ENCODE measurements at regions not wholly inside any gene's neighbourhood (a gene's known extent, or its start where the extent isn't known, plus 50 kb on each side); places are given as distances from the start of the nearest gene placed in this dataset.
"Not testable (repeated sequence)": the region's sequence is repeated elsewhere in the genome, so short reads cannot be mapped to it uniquely, and the experiment has no call there.

DNA sequence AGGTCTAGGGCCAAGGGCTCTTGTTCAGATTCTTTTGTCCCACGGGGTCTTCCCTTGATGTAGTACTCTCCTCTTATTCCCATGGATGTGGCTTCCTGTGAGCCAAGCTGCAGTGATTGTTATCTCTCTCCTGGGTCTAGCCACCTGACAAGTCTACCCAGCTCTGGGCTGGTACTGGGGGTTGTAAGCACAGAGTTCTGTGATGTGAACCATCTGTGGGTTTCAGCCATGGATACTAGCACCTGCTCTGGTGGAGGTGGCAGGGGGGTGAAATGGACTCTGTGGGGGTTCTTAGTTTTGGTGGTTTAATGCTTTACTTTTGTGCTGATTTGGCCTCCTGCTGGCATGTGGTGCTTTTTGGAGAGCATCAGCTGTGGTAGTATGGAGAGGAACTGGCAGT lies 350.8 kb downstream of the DNAJB9 start:
- H3K9me3 ChIP-seq (ENCODE audit: control insufficient read depth in 2 of 2, low read length in 2 of 2) = peaks cover 2% of the 10 kb centered on the region in 2 donors
- H3K27ac ChIP-seq (ENCODE audit: low read depth in 2 of 2, low read length in 2 of 2) = no peak overlapping the region
- no peak overlapping the region for H3K9ac ChIP-seq (ENCODE audit: low read depth in 1 of 2, low read length in 2 of 2)

DNA sequence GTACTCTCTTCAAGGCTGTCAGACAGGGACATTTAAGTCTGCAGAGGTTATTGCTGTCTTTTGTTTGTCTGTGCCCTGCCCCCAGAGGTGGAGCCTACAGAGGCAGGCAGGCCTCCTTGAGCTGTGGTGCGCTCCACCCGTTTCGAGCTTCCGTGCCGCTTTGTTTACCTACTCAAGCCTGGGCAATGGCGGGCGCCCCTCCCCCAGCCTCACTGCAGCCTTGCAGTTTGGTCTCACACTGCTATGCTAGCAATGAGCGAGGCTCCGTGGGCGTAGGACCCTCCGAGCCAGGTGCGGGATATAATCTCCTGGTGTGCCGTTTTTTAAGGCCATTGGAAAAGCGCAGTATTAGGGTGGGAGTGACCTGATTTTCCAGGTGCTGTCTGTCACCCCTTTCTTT lies 373.4 kb downstream of the DNAJB9 start:
- H3K36me3 ChIP-seq (ENCODE audit: control insufficient read depth in 2 of 2, insufficient read depth in 2 of 2, low read length in 2 of 2); H3K27ac ChIP-seq (ENCODE audit: low read depth in 2 of 2, low read length in 2 of 2); H3K27me3 ChIP-seq (ENCODE audit: control insufficient read depth in 2 of 2, insufficient read depth in 2 of 2, low read length in 2 of 2); H3K4me1 ChIP-seq (ENCODE audit: control insufficient read depth in 2 of 2, insufficient read depth in 2 of 2, low read length in 2 of 2); H3K9ac ChIP-seq (ENCODE audit: low read depth in 1 of 2, low read length in 2 of 2); H3K4me3 ChIP-seq (ENCODE audit: low read length in 2 of 2); H3K9me3 ChIP-seq (ENCODE audit: control insufficient read depth in 2 of 2, low read length in 2 of 2): not testable (repeated sequence)

More for the DNA sequence above, 350.8 kb downstream of the DNAJB9 start:
- H3K4me3 ChIP-seq (ENCODE audit: low read length in 2 of 2) = no peak overlapping the region
- H3K27me3 ChIP-seq (ENCODE audit: control insufficient read depth in 2 of 2, insufficient read depth in 2 of 2, low read length in 2 of 2) = no peaks in the 10 kb centered on the region
- H3K4me1 ChIP-seq (ENCODE audit: control insufficient read depth in 2 of 2, insufficient read depth in 2 of 2, low read length in 2 of 2) = no peaks in the 10 kb centered on the region
- H3K36me3 ChIP-seq (ENCODE audit: control insufficient read depth in 2 of 2, insufficient read depth in 2 of 2, low read length in 2 of 2) = no peaks in the 10 kb centered on the region

DNA sequence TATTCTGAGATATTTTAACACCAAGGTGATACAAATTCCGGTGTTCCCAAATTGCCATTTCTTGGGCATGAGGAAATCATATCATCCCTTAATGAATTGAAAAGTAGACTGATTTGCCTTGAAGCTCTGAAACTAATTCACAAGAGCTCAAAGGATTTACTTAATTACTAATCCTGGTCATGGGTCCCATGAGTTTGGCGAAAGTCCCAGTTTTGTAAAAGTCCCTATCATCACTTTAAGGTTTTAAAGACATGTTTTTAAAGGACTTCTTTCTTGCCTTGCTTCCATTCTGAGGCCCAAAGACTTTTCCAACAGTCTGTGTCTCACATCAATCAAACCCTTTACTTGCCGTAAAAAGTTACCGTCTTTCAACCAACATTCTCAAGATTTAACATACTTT lies 377.9 kb downstream of the DNAJB9 start:
- Histone ChIP-seq H3K36me3 (ENCODE audit: control insufficient read depth in 2 of 2, insufficient read depth in 2 of 2, low read length in 2 of 2) (no peaks in the 10 kb centered on the region), H3K4me1 (ENCODE audit: control insufficient read depth in 2 of 2, insufficient read depth in 2 of 2, low read length in 2 of 2) (no peaks in the 10 kb centered on the region), H3K27ac (ENCODE audit: low read depth in 2 of 2, low read length in 2 of 2) (no peak overlapping the region), H3K9me3 (ENCODE audit: control insufficient read depth in 2 of 2, low read length in 2 of 2) (peaks cover 0 to 2% of the 10 kb centered on the region in 2 donors), H3K4me3 (ENCODE audit: low read length in 2 of 2) (no peak overlapping the region), H3K9ac (ENCODE audit: low read depth in 1 of 2, low read length in 2 of 2) (no peak overlapping the region), H3K27me3 (ENCODE audit: control insufficient read depth in 2 of 2, insufficient read depth in 2 of 2, low read length in 2 of 2) (no peaks in the 10 kb centered on the region)

DNA sequence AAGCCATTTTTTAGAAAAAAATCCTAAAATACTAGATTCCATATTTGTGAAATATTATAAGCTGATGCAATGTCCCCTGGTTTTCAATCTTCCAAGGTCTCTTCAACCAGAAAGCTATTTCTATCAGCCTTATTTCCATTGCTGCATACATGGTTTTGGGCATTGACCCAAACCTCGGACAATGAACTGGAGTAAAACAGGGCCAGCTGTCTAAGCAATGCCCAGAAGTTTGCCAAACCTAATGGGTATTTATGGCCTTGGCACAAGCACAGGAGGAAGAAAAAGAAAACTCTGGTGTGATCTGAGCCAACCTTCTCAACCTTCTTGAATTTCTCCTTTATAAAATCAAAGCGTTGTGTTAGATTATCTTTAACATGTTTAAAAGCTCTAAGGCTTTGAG lies 402.3 kb downstream of the DNAJB9 start:
- H3K4me1 ChIP-seq (ENCODE audit: control insufficient read depth in 2 of 2, insufficient read depth in 2 of 2, low read length in 2 of 2) = no peaks in the 10 kb centered on the region
- H3K27me3 ChIP-seq (ENCODE audit: control insufficient read depth in 2 of 2, insufficient read depth in 2 of 2, low read length in 2 of 2) = no peaks in the 10 kb centered on the region
- H3K4me3 ChIP-seq (ENCODE audit: low read length in 2 of 2) = no peak overlapping the region
- H3K9me3 ChIP-seq (ENCODE audit: control insufficient read depth in 2 of 2, low read length in 2 of 2) = no peaks in the 10 kb centered on the region
- H3K9ac ChIP-seq (ENCODE audit: low read depth in 1 of 2, low read length in 2 of 2) = no peak overlapping the region
- no peak overlapping the region for H3K27ac ChIP-seq (ENCODE audit: low read depth in 2 of 2, low read length in 2 of 2)
- no peaks in the 10 kb centered on the region for H3K36me3 ChIP-seq (ENCODE audit: control insufficient read depth in 2 of 2, insufficient read depth in 2 of 2, low read length in 2 of 2)

DNA sequence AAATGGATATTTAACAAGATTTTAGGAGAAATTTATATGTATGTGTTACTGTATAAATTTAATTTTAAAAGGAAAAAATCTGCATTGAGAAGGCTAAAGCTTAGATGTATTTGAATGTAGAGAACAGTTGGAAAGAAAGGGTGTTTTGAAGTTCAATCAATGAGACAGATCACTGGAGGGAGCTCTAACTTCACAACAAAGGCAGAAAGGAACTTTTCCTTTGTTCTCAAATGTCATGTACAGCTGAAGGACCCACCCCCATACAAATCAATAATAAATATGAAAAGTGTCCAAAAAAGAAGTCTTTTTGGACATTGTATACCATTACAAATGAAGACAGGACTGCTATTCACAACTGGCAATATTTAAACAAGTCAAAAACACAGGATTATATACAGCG lies 403.4 kb downstream of the DNAJB9 start:
- no peak overlapping the region for H3K27ac ChIP-seq (ENCODE audit: low read depth in 2 of 2, low read length in 2 of 2)
- H3K27me3 ChIP-seq (ENCODE audit: control insufficient read depth in 2 of 2, insufficient read depth in 2 of 2, low read length in 2 of 2) = no peaks in the 10 kb centered on the region
- H3K36me3 ChIP-seq (ENCODE audit: control insufficient read depth in 2 of 2, insufficient read depth in 2 of 2, low read length in 2 of 2) = no peaks in the 10 kb centered on the region
- no peak overlapping the region for H3K4me3 ChIP-seq (ENCODE audit: low read length in 2 of 2)
- no peak overlapping the region for H3K9ac ChIP-seq (ENCODE audit: low read depth in 1 of 2, low read length in 2 of 2)
- no peaks in the 10 kb centered on the region for H3K9me3 ChIP-seq (ENCODE audit: control insufficient read depth in 2 of 2, low read length in 2 of 2)
- H3K4me1 ChIP-seq (ENCODE audit: control insufficient read depth in 2 of 2, insufficient read depth in 2 of 2, low read length in 2 of 2) = no peaks in the 10 kb centered on the region

DNA sequence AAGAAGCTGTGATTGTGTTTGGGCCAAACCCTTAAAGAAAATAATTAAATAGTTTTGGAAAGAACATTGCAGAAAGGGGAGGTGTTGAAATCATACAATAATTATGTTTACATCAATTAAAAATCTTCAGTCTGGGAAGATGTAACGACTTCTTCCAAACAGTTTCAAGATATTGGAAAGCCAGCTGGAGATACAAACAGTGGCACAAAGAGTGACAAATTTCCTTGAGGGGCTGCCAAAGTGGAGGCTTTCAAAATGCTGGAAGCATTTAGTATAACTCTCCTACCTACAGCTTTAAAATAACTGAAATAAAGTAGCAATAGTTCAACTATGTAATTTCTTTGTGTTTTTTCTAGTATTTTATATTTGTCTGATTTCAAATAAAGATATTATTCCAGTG lies 405.0 kb downstream of the DNAJB9 start:
- H3K27me3 ChIP-seq (ENCODE audit: control insufficient read depth in 2 of 2, insufficient read depth in 2 of 2, low read length in 2 of 2) = no peaks in the 10 kb centered on the region
- H3K9me3 ChIP-seq (ENCODE audit: control insufficient read depth in 2 of 2, low read length in 2 of 2) = no peaks in the 10 kb centered on the region
- H3K27ac ChIP-seq (ENCODE audit: low read depth in 2 of 2, low read length in 2 of 2) = no peak overlapping the region
- no peaks in the 10 kb centered on the region for H3K36me3 ChIP-seq (ENCODE audit: control insufficient read depth in 2 of 2, insufficient read depth in 2 of 2, low read length in 2 of 2)
- no peak overlapping the region for H3K9ac ChIP-seq (ENCODE audit: low read depth in 1 of 2, low read length in 2 of 2)
- H3K4me1 ChIP-seq (ENCODE audit: control insufficient read depth in 2 of 2, insufficient read depth in 2 of 2, low read length in 2 of 2) = no peaks in the 10 kb centered on the region
- no peak overlapping the region for H3K4me3 ChIP-seq (ENCODE audit: low read length in 2 of 2)

DNA sequence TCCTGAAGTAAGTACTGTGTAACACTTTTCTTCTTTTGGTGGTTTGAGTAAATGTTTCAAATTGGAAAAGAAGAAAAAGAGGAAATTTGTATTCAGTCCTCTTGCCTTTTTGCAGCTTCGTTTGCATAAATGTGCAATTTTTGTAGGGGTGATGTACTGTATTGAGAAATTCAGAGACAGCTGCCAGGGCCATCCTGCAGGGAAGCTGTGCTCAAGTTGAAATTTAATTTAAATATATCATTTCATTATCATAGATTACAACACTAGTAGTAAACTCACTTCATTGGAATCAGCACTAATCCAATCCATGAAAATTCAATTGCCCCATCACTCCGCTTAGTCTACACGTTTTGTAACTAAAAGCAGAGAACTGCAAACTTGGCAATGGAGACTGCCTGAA lies 415.4 kb downstream of the DNAJB9 start:
- H3K9ac ChIP-seq (ENCODE audit: low read depth in 1 of 2, low read length in 2 of 2) = no peak overlapping the region
- no peak overlapping the region for H3K27ac ChIP-seq (ENCODE audit: low read depth in 2 of 2, low read length in 2 of 2)

DNA sequence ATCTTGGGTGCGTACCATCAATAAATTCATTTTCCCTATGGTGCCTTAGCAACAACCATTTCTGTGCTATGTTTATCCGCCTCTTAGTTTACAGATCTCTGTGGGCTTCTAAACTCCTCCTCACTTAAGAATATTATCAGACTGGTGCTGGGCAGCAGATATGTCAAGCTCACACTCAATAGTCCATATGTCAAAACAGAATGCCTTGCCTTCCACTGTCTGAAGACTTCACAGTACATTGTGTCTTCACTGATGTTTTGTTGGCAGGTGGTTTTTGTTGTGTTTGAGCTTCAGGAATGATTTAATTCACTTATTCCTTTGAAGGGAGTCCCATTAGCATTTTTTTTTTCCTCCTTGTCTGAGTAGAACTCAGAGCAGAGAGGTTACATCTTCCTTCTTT lies 419.6 kb downstream of the DNAJB9 start:
- H3K27me3 ChIP-seq (ENCODE audit: control insufficient read depth in 2 of 2, insufficient read depth in 2 of 2, low read length in 2 of 2) = no peaks in the 10 kb centered on the region
- no peak overlapping the region for H3K4me3 ChIP-seq (ENCODE audit: low read length in 2 of 2)
- no peak overlapping the region for H3K27ac ChIP-seq (ENCODE audit: low read depth in 2 of 2, low read length in 2 of 2)
- no peak overlapping the region for H3K9ac ChIP-seq (ENCODE audit: low read depth in 1 of 2, low read length in 2 of 2)
- no peaks in the 10 kb centered on the region for H3K36me3 ChIP-seq (ENCODE audit: control insufficient read depth in 2 of 2, insufficient read depth in 2 of 2, low read length in 2 of 2)
- no peaks in the 10 kb centered on the region for H3K4me1 ChIP-seq (ENCODE audit: control insufficient read depth in 2 of 2, insufficient read depth in 2 of 2, low read length in 2 of 2)
- no peaks in the 10 kb centered on the region for H3K9me3 ChIP-seq (ENCODE audit: control insufficient read depth in 2 of 2, low read length in 2 of 2)

More for the DNA sequence above, 415.4 kb downstream of the DNAJB9 start:
- Histone ChIP-seq H3K36me3 (ENCODE audit: control insufficient read depth in 2 of 2, insufficient read depth in 2 of 2, low read length in 2 of 2) (no peaks in the 10 kb centered on the region), H3K4me1 (ENCODE audit: control insufficient read depth in 2 of 2, insufficient read depth in 2 of 2, low read length in 2 of 2) (no peaks in the 10 kb centered on the region), H3K4me3 (ENCODE audit: low read length in 2 of 2) (no peak overlapping the region), H3K27me3 (ENCODE audit: control insufficient read depth in 2 of 2, insufficient read depth in 2 of 2, low read length in 2 of 2) (no peaks in the 10 kb centered on the region), H3K9me3 (ENCODE audit: control insufficient read depth in 2 of 2, low read length in 2 of 2) (no peaks in the 10 kb centered on the region)

DNA sequence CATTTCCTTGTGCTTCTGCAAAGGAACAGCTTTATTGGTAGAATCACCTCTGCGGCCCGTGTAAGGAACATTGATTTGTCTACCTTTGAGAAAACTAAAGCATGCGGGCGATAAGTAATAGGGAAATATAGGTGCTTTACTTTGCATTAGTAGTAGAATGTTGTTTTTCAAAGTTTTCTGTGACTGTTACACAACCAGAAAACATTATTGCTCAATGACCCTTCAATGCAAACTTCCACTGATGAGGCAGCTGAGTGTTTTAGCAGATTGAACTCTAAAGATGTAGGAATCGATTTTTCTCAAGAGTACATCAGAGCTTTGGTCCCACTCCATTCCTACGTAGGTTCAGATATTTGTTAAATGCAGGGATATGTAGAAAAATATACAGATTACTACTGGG lies 427.8 kb downstream of the DNAJB9 start:
- H3K36me3 ChIP-seq (ENCODE audit: control insufficient read depth in 2 of 2, insufficient read depth in 2 of 2, low read length in 2 of 2) = no peaks in the 10 kb centered on the region

DNA sequence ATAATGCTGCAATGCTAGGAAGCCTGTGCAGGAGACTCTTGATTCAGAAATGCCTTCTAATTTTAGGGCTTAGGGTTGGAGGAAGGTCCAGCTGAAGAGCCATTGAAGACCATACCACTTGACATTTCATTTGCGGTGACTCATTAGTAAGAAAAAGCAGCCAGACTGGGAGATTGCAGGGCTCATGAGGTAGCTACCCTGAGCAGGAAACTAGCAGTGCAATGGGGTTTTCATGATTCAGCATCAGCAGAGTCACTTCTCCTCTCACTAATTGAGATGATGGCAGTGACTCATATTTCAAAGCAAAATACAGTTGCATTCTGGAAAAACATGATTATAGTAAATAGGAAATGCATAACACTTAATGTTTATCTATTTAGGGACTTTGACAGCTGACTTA lies 434.1 kb downstream of the DNAJB9 start:
- no peaks in the 10 kb centered on the region for H3K27me3 ChIP-seq (ENCODE audit: control insufficient read depth in 2 of 2, insufficient read depth in 2 of 2, low read length in 2 of 2)
- no peaks in the 10 kb centered on the region for H3K36me3 ChIP-seq (ENCODE audit: control insufficient read depth in 2 of 2, insufficient read depth in 2 of 2, low read length in 2 of 2)
- no peaks in the 10 kb centered on the region for H3K9me3 ChIP-seq (ENCODE audit: control insufficient read depth in 2 of 2, low read length in 2 of 2)
- H3K4me3 ChIP-seq (ENCODE audit: low read length in 2 of 2) = no peak overlapping the region
- H3K27ac ChIP-seq (ENCODE audit: low read depth in 2 of 2, low read length in 2 of 2) = no peak overlapping the region
- H3K4me1 ChIP-seq (ENCODE audit: control insufficient read depth in 2 of 2, insufficient read depth in 2 of 2, low read length in 2 of 2) = no peaks in the 10 kb centered on the region
- no peak overlapping the region for H3K9ac ChIP-seq (ENCODE audit: low read depth in 1 of 2, low read length in 2 of 2)

More for the DNA sequence above, 427.8 kb downstream of the DNAJB9 start:
- H3K9ac ChIP-seq (ENCODE audit: low read depth in 1 of 2, low read length in 2 of 2) = no peak overlapping the region
- no peak overlapping the region for H3K4me3 ChIP-seq (ENCODE audit: low read length in 2 of 2)
- H3K27ac ChIP-seq (ENCODE audit: low read depth in 2 of 2, low read length in 2 of 2) = no peak overlapping the region
- no peaks in the 10 kb centered on the region for H3K4me1 ChIP-seq (ENCODE audit: control insufficient read depth in 2 of 2, insufficient read depth in 2 of 2, low read length in 2 of 2)
- no peaks in the 10 kb centered on the region for H3K27me3 ChIP-seq (ENCODE audit: control insufficient read depth in 2 of 2, insufficient read depth in 2 of 2, low read length in 2 of 2)
- H3K9me3 ChIP-seq (ENCODE audit: control insufficient read depth in 2 of 2, low read length in 2 of 2) = peaks cover 0 to 5% of the 10 kb centered on the region in 2 donors

DNA sequence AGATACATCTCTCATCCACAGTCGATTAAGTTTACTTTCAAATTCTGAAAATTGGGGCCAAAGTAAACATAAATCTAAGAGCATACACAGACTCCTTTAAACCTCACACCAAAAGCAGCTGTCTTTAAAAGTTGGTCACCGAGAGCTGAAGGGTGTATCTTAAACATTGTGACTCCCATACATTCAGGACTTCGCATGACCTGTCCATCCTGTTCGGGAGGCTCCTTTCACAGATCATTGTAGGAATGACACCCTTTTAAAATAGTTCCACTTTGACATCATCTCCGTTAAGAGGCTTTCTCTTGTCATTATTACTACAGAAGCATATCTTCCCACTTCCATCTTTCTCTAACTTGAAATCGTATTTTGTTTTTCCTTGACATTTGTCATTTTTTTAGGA lies 440.0 kb downstream of the DNAJB9 start:
- Histone ChIP-seq H3K9me3 (ENCODE audit: control insufficient read depth in 2 of 2, low read length in 2 of 2) (no peaks in the 10 kb centered on the region), H3K27me3 (ENCODE audit: control insufficient read depth in 2 of 2, insufficient read depth in 2 of 2, low read length in 2 of 2) (no peaks in the 10 kb centered on the region), H3K27ac (ENCODE audit: low read depth in 2 of 2, low read length in 2 of 2) (no peak overlapping the region), H3K36me3 (ENCODE audit: control insufficient read depth in 2 of 2, insufficient read depth in 2 of 2, low read length in 2 of 2) (no peaks in the 10 kb centered on the region), H3K4me1 (ENCODE audit: control insufficient read depth in 2 of 2, insufficient read depth in 2 of 2, low read length in 2 of 2) (no peaks in the 10 kb centered on the region), H3K9ac (ENCODE audit: low read depth in 1 of 2, low read length in 2 of 2) (no peak overlapping the region), H3K4me3 (ENCODE audit: low read length in 2 of 2) (no peak overlapping the region)

Data from mucosa of rectum (tissue), 2 donors.